HG03135 (cell line): ENCODE measurements at regions not wholly inside any gene's neighbourhood (a gene's known extent, or its start where the extent isn't known, plus 50 kb on each side); places are given as distances from the start of the nearest gene placed in this dataset.
"Not testable (repeated sequence)": the region's sequence is repeated elsewhere in the genome, so short reads cannot be mapped to it uniquely, and the experiment has no call there.

Experiments
- ATAC-seq: cut with Tn5 transposase; IDR thresholded peaks from one replicate; pipeline ENCODE4 v1.9.1; 2021; ENCODE audit warnings: mild to moderate bottlenecking, moderate library complexity; ENCODE audit not compliant: unreplicated experiment

- ATAC-seq: no peak
Measured at GRCh38 chr5:10130881-10131280, 118.8 kb downstream of the ATPSCKMT start.

- no peak for ATAC-seq
Measured at GRCh38 chr5:10126900-10127299, 122.8 kb downstream of the ATPSCKMT start.

GRCh38 chr5:10125116-10125515 is 124.6 kb downstream of the ATPSCKMT start:
- no peak for ATAC-seq

- no peak for ATAC-seq
Measured at GRCh38 chr5:10124287-10124686, 125.4 kb downstream of the ATPSCKMT start.

GRCh38 chr5:10123254-10123989 is 126.3 kb downstream of the ATPSCKMT start:
- no peak for ATAC-seq

- no peak for ATAC-seq
Measured at GRCh38 chr5:10122076-10122726, 127.5 kb downstream of the ATPSCKMT start.

GRCh38 chr5:10120934-10121333 is 128.8 kb downstream of the ATPSCKMT start:
- ATAC-seq: no peak

- ATAC-seq: no peak
Measured at GRCh38 chr5:10118150-10118549, 131.5 kb downstream of the ATPSCKMT start.

- no peak for ATAC-seq
Measured at GRCh38 chr5:10116594-10116993, 133.1 kb downstream of the ATPSCKMT start.

- ATAC-seq: no peak
Measured at GRCh38 chr5:10115669-10116068, 134.0 kb downstream of the ATPSCKMT start.

GRCh38 chr5:10111571-10111970 is 138.1 kb downstream of the ATPSCKMT start:
- no peak for ATAC-seq

GRCh38 chr5:10110228-10110627 is 139.5 kb downstream of the ATPSCKMT start:
- no peak for ATAC-seq

- ATAC-seq: no peak
Measured at GRCh38 chr5:10109299-10109698, 140.4 kb downstream of the ATPSCKMT start.

GRCh38 chr5:10106806-10107205 is 142.9 kb downstream of the ATPSCKMT start:
- ATAC-seq: no peak

GRCh38 chr5:10106285-10106684 is 143.4 kb downstream of the ATPSCKMT start:
- no peak for ATAC-seq

GRCh38 chr5:10102706-10103497 is 146.8 kb downstream of the ATPSCKMT start:
- ATAC-seq: no peak

- ATAC-seq: not testable (repeated sequence)
Measured at GRCh38 chr5:10102235-10102634, 147.5 kb downstream of the ATPSCKMT start.

GRCh38 chr5:10099548-10099947 is 150.1 kb downstream of the ATPSCKMT start:
- ATAC-seq: no peak

GRCh38 chr5:10091701-10092100 is 158.0 kb downstream of the ATPSCKMT start:
- no peak for ATAC-seq

- ATAC-seq: no peak
Measured at GRCh38 chr5:10090074-10090473, 159.6 kb downstream of the ATPSCKMT start.

GRCh38 chr5:10085185-10085584 is 164.5 kb downstream of the ATPSCKMT start:
- ATAC-seq: no peak

GRCh38 chr5:10081584-10081983 is 168.1 kb downstream of the ATPSCKMT start:
- no peak for ATAC-seq
